ENCODE measurements at regions not wholly inside any gene's neighbourhood (a gene's known extent, or its start where the extent isn't known, plus 50 kb on each side); places are given as distances from the start of the nearest gene placed in this dataset.

DNA sequence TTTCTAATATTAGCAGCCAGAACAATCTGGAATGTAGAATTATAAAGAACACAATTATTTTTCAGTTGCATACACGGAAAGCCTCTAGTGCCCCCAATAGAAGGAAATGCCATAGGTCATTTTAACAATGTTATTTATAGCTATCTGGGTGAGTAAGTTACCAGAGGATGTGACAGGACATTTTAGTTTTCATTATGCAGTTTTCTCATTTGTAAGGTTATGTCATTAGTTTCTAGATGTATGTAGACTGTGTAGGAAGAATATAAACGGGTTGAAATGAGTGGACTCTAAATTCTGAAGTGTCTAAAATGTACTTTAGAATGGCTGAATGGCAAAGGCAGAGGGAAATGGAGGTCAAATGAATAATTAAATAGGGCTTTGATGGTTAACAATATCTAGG is 213.3 kb downstream of the DTHD1 start:
- TF ChIP-seq CTCF (IDR thresholded peaks at IDR 0.05) (no peak), POLR2A (IDR thresholded peaks at IDR 0.05) (no peak)
